GM18519 (cell line): ENCODE measurements at regions not wholly inside any gene's neighbourhood (a gene's known extent, or its start where the extent isn't known, plus 50 kb on each side); places are given as distances from the start of the nearest gene placed in this dataset.
"Not testable (repeated sequence)": the region's sequence is repeated elsewhere in the genome, so short reads cannot be mapped to it uniquely, and the experiment has no call there.

ENCODE experiments used
- ATAC-seq: cut with Tn5 transposase; IDR thresholded peaks from one replicate; pipeline ENCODE4 v1.9.1; 2021; ENCODE audit warnings: mild to moderate bottlenecking, moderate library complexity; ENCODE audit not compliant: unreplicated experiment, low FRiP score

GRCh38 chr21:14058566-14058965 lies 152.2 kb downstream of the LIPI start:
- no peak for ATAC-seq

GRCh38 chr21:14057841-14058481 lies 152.8 kb downstream of the LIPI start:
- not testable (repeated sequence) for ATAC-seq

GRCh38 chr21:14057313-14057712 lies 153.4 kb downstream of the LIPI start:
- no peak for ATAC-seq

- no peak for ATAC-seq
Observed at GRCh38 chr21:14056771-14057191, 154.0 kb downstream of the LIPI start.

- not testable (repeated sequence) for ATAC-seq
Observed at GRCh38 chr21:14055746-14056515, 154.8 kb downstream of the LIPI start.

- ATAC-seq: no peak
Observed at GRCh38 chr21:14054682-14055081, 156.1 kb downstream of the LIPI start.

GRCh38 chr21:14050121-14050520 lies 160.6 kb downstream of the LIPI start:
- ATAC-seq: no peak

GRCh38 chr21:14046401-14046800 lies 164.4 kb downstream of the LIPI start:
- no peak for ATAC-seq

GRCh38 chr21:14040386-14040785 lies 170.4 kb downstream of the LIPI start:
- no peak for ATAC-seq

- ATAC-seq: not testable (repeated sequence)
Observed at GRCh38 chr21:14028619-14029018, 182.1 kb downstream of the LIPI start.

GRCh38 chr21:14027235-14027869 lies 183.4 kb downstream of the LIPI start:
- peak; percentile 100 for ATAC-seq

GRCh38 chr21:14020108-14020507 lies 190.6 kb downstream of the LIPI start:
- ATAC-seq: peak; percentile 45

GRCh38 chr21:14015841-14016240 lies 194.9 kb downstream of the LIPI start:
- ATAC-seq: not testable (repeated sequence)

GRCh38 chr21:14013623-14014498 lies 196.9 kb downstream of the LIPI start:
- not testable (repeated sequence) for ATAC-seq

- no peak for ATAC-seq
Observed at GRCh38 chr21:14013056-14013603, 197.6 kb downstream of the LIPI start.

- ATAC-seq: no peak
Observed at GRCh38 chr21:14012409-14012808, 198.3 kb downstream of the LIPI start.

- ATAC-seq: not testable (repeated sequence)
Observed at GRCh38 chr21:14011751-14012150, 199.0 kb downstream of the LIPI start.

- not testable (repeated sequence) for ATAC-seq
Observed at GRCh38 chr21:14011149-14011548, 199.6 kb downstream of the LIPI start.

- ATAC-seq: no peak
Observed at GRCh38 chr21:14010729-14011128, 200.0 kb downstream of the LIPI start.

GRCh38 chr21:14009990-14010389 lies 200.8 kb downstream of the LIPI start:
- ATAC-seq: not testable (repeated sequence)
